ENCODE measurements at regions not wholly inside any gene's neighbourhood (a gene's known extent, or its start where the extent isn't known, plus 50 kb on each side); places are given as distances from the start of the nearest gene placed in this dataset.

GRCh38 chr11:91927448-91927847 is 297.2 kb upstream of the FAT3 start:
- Histone ChIP-seq H3K4me3 (ENCODE audit: low read depth in 2 of 2, low read length in 2 of 2) (no peak overlapping the region), H3K36me3 (ENCODE audit: control insufficient read depth, insufficient read depth, low read length) (no peaks in the 10 kb centered on the region), H3K4me1 (ENCODE audit: control insufficient read depth, insufficient read depth, low read length) (no peaks in the 10 kb centered on the region), H3K27me3 (ENCODE audit: control insufficient read depth, insufficient read depth, low read length) (no peaks in the 10 kb centered on the region), H3K9me3 (ENCODE audit: control insufficient read depth, insufficient read depth, low read depth, low read length) (no peaks in the 10 kb centered on the region), H3K27ac (ENCODE audit: low read length) (no peak overlapping the region)
- ChIA-PET CTCF (no interaction called here), POLR2A (no interaction called here)
- intact Hi-C loops (cut with micrococcal nuclease; ENCODE audit: unreplicated experiment) = no loop called here
- in situ Hi-C loops (cut with HindIII; ENCODE audit: low pct_unique_long_range_greater_than_20kb, low sequenced_read_pairs) = no loop called here
- DNase-seq (ENCODE audit: low read depth, low spot score) (no peak), ATAC-seq (no peak)
- no peak for TF ChIP-seq REST (IDR thresholded peaks at IDR 0.05; ENCODE audit: insufficient read depth in 1 of 2, low read depth in 2 of 2, low read length in 1 of 2)
- TF ChIP-seq CTCF (IDR thresholded peaks at IDR 0.05) = no peak
- TF ChIP-seq POLR2AphosphoS5 (IDR thresholded peaks at IDR 0.05; ENCODE audit: low read depth, low read length) = no peak
- TF ChIP-seq TCF7L2 (IDR thresholded peaks at IDR 0.05; ENCODE audit: low read depth, low read length) = no peak
- TF ChIP-seq SIN3A (IDR thresholded peaks at IDR 0.05; ENCODE audit: borderline replicate concordance, insufficient read depth, low read depth, low read length) = no peak
- no TSS peak for BruUV-seq (replicated peaks)

GRCh38 chr11:91926965-91927364 is 297.7 kb upstream of the FAT3 start:
- Histone ChIP-seq H3K4me3 (ENCODE audit: low read depth in 2 of 2, low read length in 2 of 2) (no peak overlapping the region), H3K9me3 (ENCODE audit: control insufficient read depth, insufficient read depth, low read depth, low read length) (no peaks in the 10 kb centered on the region), H3K4me1 (ENCODE audit: control insufficient read depth, insufficient read depth, low read length) (no peaks in the 10 kb centered on the region), H3K27ac (ENCODE audit: low read length) (no peak overlapping the region), H3K36me3 (ENCODE audit: control insufficient read depth, insufficient read depth, low read length) (no peaks in the 10 kb centered on the region), H3K27me3 (ENCODE audit: control insufficient read depth, insufficient read depth, low read length) (no peaks in the 10 kb centered on the region)
- ChIA-PET POLR2A (no interaction called here), CTCF (no interaction called here)
- DNase-seq (ENCODE audit: low read depth, low spot score) (no peak), ATAC-seq (no peak)
- intact Hi-C loops (cut with micrococcal nuclease; ENCODE audit: unreplicated experiment) (no loop called here), in situ Hi-C loops (cut with HindIII; ENCODE audit: low pct_unique_long_range_greater_than_20kb, low sequenced_read_pairs) (no loop called here)
- TF ChIP-seq POLR2AphosphoS5 (IDR thresholded peaks at IDR 0.05; ENCODE audit: low read depth, low read length) (no peak), CTCF (IDR thresholded peaks at IDR 0.05) (no peak), REST (IDR thresholded peaks at IDR 0.05; ENCODE audit: insufficient read depth in 1 of 2, low read depth in 2 of 2, low read length in 1 of 2) (no peak), SIN3A (IDR thresholded peaks at IDR 0.05; ENCODE audit: borderline replicate concordance, insufficient read depth, low read depth, low read length) (no peak), TCF7L2 (IDR thresholded peaks at IDR 0.05; ENCODE audit: low read depth, low read length) (no peak)
- no TSS peak for BruUV-seq (replicated peaks)
